Epithelial cell of prostate (primary cell): ENCODE measurements at regions not wholly inside any gene's neighbourhood (a gene's known extent, or its start where the extent isn't known, plus 50 kb on each side); places are given as distances from the start of the nearest gene placed in this dataset.

Experiments
- DNase-seq: peaks from one replicate; pipeline ENCODE4 v3.0.0-alpha.2; 2011; ENCODE audit warnings: low read depth, low spot score
- H3K27ac ChIP-seq: fragments of 450-650 bp; 2 replicates; pipeline ENCODE4 v1.5.1; 2017; ENCODE audit warnings: mild to moderate bottlenecking

- DNase-seq, result no peak
Observed at GRCh38 chr7:115116773-115117715, 195.2 kb downstream of the MDFIC start.

GRCh38 chr7:115113776-115114175, 191.9 kb downstream of the MDFIC start:
- no peak for DNase-seq

More at GRCh38 chr7:115116773-115117715, 195.2 kb downstream of the MDFIC start:
- no peak overlapping the region for H3K27ac ChIP-seq

GRCh38 chr7:115113131-115113530, 191.2 kb downstream of the MDFIC start:
- H3K27ac ChIP-seq, result no peak overlapping the region
- DNase-seq, result no peak

More at GRCh38 chr7:115113776-115114175, 191.9 kb downstream of the MDFIC start:
- H3K27ac ChIP-seq, result no peak overlapping the region

GRCh38 chr7:115110523-115110922, 188.6 kb downstream of the MDFIC start:
- H3K27ac ChIP-seq, result no peak overlapping the region
- no peak for DNase-seq

GRCh38 chr7:115106316-115106715, 184.4 kb downstream of the MDFIC start:
- DNase-seq, result no peak
- H3K27ac ChIP-seq, result no peak overlapping the region

- DNase-seq, result no peak
- H3K27ac ChIP-seq, result no peak overlapping the region
Observed at GRCh38 chr7:115102738-115103137, 180.8 kb downstream of the MDFIC start.

GRCh38 chr7:115101199-115101598, 179.3 kb downstream of the MDFIC start:
- H3K27ac ChIP-seq, result no peak overlapping the region
- DNase-seq, result no peak

- no peak overlapping the region for H3K27ac ChIP-seq
- peak; percentile 26 for DNase-seq
Observed at GRCh38 chr7:115099906-115100305, 178.0 kb downstream of the MDFIC start.

- H3K27ac ChIP-seq, result no peak overlapping the region
- peak; percentile 36 for DNase-seq
Observed at GRCh38 chr7:115097175-115097671, 175.3 kb downstream of the MDFIC start.

GRCh38 chr7:115096262-115096661, 174.4 kb downstream of the MDFIC start:
- DNase-seq, result no peak
- H3K27ac ChIP-seq, result no peak overlapping the region

- no peak overlapping the region for H3K27ac ChIP-seq
- DNase-seq, result no peak
Observed at GRCh38 chr7:115094163-115094562, 172.3 kb downstream of the MDFIC start.

- no peak for DNase-seq
- H3K27ac ChIP-seq, result no peak overlapping the region
Observed at GRCh38 chr7:115088893-115089292, 167.0 kb downstream of the MDFIC start.

- no peak for DNase-seq
- no peak overlapping the region for H3K27ac ChIP-seq
Observed at GRCh38 chr7:115087437-115087836, 165.5 kb downstream of the MDFIC start.

GRCh38 chr7:115086146-115086841, 164.4 kb downstream of the MDFIC start:
- no peak for DNase-seq
- H3K27ac ChIP-seq, result no peak overlapping the region

- no peak overlapping the region for H3K27ac ChIP-seq
- no peak for DNase-seq
Observed at GRCh38 chr7:115085421-115085820, 163.5 kb downstream of the MDFIC start.

- no peak for DNase-seq
- H3K27ac ChIP-seq, result no peak overlapping the region
Observed at GRCh38 chr7:115083935-115084334, 162.0 kb downstream of the MDFIC start.

- no peak for DNase-seq
- H3K27ac ChIP-seq, result no peak overlapping the region
Observed at GRCh38 chr7:115081772-115082171, 159.9 kb downstream of the MDFIC start.

GRCh38 chr7:115078851-115079250, 157.0 kb downstream of the MDFIC start:
- DNase-seq, result no peak
- no peak overlapping the region for H3K27ac ChIP-seq

GRCh38 chr7:115078386-115078785, 156.5 kb downstream of the MDFIC start:
- DNase-seq, result no peak
- no peak overlapping the region for H3K27ac ChIP-seq

- no peak for DNase-seq
Observed at GRCh38 chr7:115070311-115070710, 148.4 kb downstream of the MDFIC start.

More at GRCh38 chr7:115070311-115070710, 148.4 kb downstream of the MDFIC start:
- H3K27ac ChIP-seq, result no peak overlapping the region
